LNCaP clone FGC (cell line): ENCODE measurements at regions not wholly inside any gene's neighbourhood (a gene's known extent, or its start where the extent isn't known, plus 50 kb on each side); places are given as distances from the start of the nearest gene placed in this dataset.

Source experiments
- DNase-seq: peaks from one replicate; pipeline ENCODE4 v3.0.0-alpha.2; 2011; ENCODE audit warnings: low read depth
- H3K4me3 ChIP-seq: 2 replicates; pipeline ENCODE4 v1.5.1; 2011; ENCODE audit warnings: mild to moderate bottlenecking, low read depth, low read length, control low read depth
- CTCF ChIP-seq: IDR thresholded peaks from 2 replicates; pipeline ENCODE4 v1.5.1; 2012; ENCODE audit warnings: mild to moderate bottlenecking; ENCODE audit not compliant: control insufficient read depth, insufficient read depth; ENCODE audit errors: extremely low read depth

DNA sequence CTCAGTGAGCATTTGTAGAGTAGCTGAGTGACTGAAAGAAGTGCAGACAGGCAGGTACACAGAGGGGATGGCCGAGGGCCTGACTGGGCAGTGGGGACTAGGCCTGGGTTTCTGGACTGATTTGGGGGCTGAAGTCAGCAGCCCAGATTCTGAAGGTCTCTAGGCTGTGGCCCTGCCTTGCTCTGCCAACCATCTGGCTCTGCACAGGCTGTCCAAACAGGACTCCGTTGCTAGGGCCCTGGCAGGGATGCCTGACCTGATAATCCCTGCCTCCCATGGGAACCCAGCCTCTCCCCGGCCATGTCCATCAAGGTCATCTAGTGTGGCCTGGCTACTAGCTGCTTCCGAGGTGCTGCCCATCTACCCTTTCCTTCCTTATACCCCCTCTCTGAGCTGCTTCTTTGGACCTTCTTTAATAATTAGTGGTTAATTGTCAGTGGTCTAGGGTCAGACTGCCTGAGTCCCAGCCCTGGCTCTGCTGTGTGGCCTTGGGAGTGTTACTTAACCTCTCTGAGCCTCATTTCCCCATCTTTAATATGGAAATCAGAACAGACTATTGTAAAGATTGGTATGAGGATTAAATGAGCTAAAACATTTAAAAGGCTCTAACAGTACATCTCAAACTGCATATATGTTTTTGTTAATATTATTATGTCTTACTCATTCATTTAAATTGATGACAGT is 137.9 kb downstream of the VEGFA start:
- no peak for DNase-seq
- no peak for TF ChIP-seq CTCF
- H3K4me3 ChIP-seq = no peak overlapping the region

DNA sequence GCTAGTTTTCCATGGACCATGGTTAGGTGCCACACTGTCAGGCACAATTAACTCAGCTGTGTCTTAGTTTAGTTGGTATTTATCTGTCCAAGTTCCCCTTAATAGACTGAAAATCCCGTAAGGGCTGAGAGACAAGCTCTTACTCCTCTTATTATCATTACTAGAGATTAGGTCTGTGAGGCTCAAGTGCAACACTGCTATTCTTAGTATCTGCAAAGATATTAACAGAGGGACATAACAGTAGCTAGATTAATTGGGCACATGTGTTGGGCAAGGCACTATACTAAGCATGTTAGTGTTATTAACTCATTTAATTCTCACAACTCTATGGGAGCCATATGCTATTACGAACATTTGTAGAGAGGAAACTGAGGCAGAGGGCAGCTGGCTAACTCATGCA is 137.3 kb downstream of the VEGFA start:
- TF ChIP-seq CTCF = no peak
- H3K4me3 ChIP-seq = no peak overlapping the region
- no peak for DNase-seq

- H3K4me3 ChIP-seq = no peak overlapping the region
- TF ChIP-seq CTCF = no peak
- no peak for DNase-seq
Observed at GRCh38 chr6:43904311-43905123, 134.5 kb downstream of the VEGFA start.

- TF ChIP-seq CTCF = no peak
- no peak for DNase-seq
- no peak overlapping the region for H3K4me3 ChIP-seq
Observed at GRCh38 chr6:43903739-43904290, 133.8 kb downstream of the VEGFA start.

DNA sequence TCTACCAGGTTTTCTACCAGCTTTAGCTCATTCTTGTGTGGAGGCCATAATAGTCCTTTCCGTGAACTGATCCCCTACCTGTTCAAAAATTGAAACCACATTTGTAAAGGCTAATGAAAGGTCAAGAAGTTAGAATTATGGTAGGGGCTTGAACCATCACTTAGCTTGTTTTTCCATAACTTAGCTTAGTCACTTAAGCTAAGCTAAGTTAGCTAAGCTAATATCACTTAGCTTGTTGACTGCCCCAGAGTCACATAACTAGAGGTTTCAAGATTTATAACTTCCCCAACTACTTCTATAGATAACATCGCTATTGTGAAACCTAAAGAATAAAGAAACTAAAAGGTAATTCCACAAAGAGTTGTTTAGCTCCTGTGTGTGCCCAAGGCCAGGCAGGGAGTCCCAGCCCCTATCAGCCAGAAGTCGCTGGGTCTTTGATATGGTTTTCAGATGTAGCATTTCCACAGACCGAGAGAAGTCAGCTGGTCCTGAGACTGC is 131.8 kb downstream of the VEGFA start:
- H3K4me3 ChIP-seq = no peak overlapping the region
- DNase-seq = no peak
- no peak for TF ChIP-seq CTCF

DNA sequence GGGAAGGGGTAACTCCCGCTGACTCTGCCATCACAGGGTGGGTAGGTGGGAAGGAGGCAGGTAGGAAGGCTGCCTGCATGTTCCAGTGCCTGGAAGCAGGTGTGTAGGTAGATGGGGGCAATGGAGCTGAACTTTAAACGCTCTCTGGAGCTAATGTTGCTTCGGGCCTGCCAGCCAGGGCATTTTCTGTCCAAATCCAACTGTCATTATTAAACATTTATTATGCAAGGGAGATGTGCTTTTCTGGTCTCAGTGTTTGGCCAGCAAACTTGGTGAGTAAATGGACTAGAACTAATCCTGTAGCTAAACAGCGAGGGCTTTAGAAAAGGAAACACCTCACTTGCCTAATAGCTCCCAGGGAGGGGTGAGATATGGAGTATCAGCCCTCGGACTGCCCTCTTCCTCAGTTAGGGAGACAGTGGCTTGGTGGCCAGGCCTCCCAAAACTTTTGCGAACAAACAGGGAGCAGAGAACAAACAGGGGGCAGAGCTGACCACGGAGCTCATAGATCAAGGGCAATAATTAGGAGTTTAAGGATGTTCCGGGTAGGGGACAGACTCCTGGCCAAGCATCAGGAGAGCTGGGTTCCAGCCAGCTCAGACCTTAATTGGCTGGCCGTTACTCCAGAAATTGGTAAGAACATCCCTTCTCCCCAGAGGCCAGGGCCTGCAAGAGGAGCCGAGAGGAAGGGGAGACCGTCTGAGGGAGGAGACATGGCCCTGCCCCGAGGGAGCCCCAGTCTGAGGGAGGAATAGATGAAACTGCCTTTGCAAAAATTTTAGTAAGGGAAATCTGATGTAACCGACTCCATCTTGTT is 131.1 kb downstream of the VEGFA start:
- no peak for DNase-seq
- no peak overlapping the region for H3K4me3 ChIP-seq

More for the DNA sequence above, 131.1 kb downstream of the VEGFA start:
- TF ChIP-seq CTCF = no peak
